Sigmoid colon (tissue), 4 donors: ENCODE measurements at regions not wholly inside any gene's neighbourhood (a gene's known extent, or its start where the extent isn't known, plus 50 kb on each side); places are given as distances from the start of the nearest gene placed in this dataset.

Source experiments
- EP300 ChIP-seq, 4 donors: sonication (generic); formaldehyde crosslinking; IDR thresholded peaks; one replicate each; pipeline ENCODE4 v1.6.1; 2017; ENCODE audit warnings: antibody characterized with exemption in 4 of 4
- POLR2AphosphoS5 ChIP-seq, 4 donors: sonication (generic); formaldehyde crosslinking; IDR thresholded peaks; one replicate each; pipeline ENCODE4 v1.6.1; 2017; ENCODE audit warnings: antibody characterized with exemption in 4 of 4
- TF ChIP-seq, protein P1 (sequence below), 4 experiments: fragments of 450-650 bp in 3 of 4; fragments of 200-600 bp in 1 of 4; IDR thresholded peaks; one replicate each; pipeline ENCODE4 v1.5.1; 2016 to 2019; ENCODE audit warnings: antibody characterized with exemption in 4 of 4, mild to moderate bottlenecking in 3 of 4, moderate library complexity in 2 of 4

DNA sequence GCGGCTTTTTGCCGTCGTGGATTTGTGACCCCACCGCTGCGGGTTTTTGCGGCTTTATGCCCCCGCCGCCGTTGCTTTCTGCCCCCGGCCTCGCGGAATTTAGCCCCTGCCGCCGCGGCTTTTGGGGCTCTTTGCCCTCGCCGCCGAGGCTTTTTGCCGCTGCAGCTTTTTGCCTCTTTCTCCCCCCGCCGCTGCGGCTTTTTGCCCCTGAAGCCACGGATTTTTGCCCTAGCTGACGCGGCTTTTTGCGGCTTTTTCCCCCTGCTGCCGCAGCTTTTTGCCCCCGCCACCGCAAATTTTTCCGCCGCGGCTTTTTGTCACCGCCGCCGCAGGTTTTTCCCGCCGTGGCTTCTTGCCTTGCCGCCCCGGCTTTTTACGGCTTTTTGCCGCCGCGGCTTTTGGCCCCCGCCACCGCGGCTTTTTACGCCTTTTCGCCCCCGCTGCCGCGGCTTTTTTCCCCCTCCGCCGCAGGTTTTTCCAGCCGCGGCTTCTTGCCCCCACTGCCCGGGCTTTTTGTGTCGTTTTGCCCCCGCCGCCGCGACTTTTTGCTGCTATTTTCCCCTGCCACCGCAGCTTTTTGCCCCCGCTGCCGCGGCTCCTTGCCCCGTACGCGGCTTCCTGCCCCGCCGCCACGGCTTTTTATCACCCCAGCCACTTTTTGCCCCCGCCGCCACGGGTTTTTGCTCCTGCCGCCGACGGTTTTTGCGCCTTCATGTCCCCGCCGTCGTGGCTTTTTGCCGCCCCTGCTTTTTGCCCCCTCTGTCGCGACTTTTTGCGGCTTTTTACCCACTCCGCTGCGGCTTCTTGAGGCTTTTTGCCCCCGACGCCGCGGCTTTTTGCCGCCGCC, 3933.6 kb downstream of the SRGAP2C start:
- TF ChIP-seq EP300 (IDR thresholded peaks at IDR 0.05) (no peak), POLR2AphosphoS5 (IDR thresholded peaks at IDR 0.05) (no peak)
- TF ChIP-seq, protein P1, sequence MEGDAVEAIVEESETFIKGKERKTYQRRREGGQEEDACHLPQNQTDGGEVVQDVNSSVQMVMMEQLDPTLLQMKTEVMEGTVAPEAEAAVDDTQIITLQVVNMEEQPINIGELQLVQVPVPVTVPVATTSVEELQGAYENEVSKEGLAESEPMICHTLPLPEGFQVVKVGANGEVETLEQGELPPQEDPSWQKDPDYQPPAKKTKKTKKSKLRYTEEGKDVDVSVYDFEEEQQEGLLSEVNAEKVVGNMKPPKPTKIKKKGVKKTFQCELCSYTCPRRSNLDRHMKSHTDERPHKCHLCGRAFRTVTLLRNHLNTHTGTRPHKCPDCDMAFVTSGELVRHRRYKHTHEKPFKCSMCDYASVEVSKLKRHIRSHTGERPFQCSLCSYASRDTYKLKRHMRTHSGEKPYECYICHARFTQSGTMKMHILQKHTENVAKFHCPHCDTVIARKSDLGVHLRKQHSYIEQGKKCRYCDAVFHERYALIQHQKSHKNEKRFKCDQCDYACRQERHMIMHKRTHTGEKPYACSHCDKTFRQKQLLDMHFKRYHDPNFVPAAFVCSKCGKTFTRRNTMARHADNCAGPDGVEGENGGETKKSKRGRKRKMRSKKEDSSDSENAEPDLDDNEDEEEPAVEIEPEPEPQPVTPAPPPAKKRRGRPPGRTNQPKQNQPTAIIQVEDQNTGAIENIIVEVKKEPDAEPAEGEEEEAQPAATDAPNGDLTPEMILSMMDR (IDR thresholded peaks at IDR 0.05) = no peak
